Activated naive CD4-positive, alpha-beta T cell treated with anti-CD3 and anti-CD28 coated beads, Interleukin-2, amount 50 U/mL, for 24 hours (primary cell): ENCODE measurements at regions not wholly inside any gene's neighbourhood (a gene's known extent, or its start where the extent isn't known, plus 50 kb on each side); places are given as distances from the start of the nearest gene placed in this dataset.

Source experiments
- H3K27ac Mint-ChIP-seq: one replicate; pipeline ENCODE4 v1.8.0; 2021; ENCODE audit warnings: mild to moderate bottlenecking, mixed read lengths
- H3K27me3 Mint-ChIP-seq: one replicate; pipeline ENCODE4 v1.8.0; 2021; ENCODE audit warnings: mixed read lengths
- H3K36me3 Mint-ChIP-seq: one replicate; pipeline ENCODE4 v1.8.0; 2021; ENCODE audit warnings: mixed read lengths
- H3K4me1 Mint-ChIP-seq: one replicate; pipeline ENCODE4 v1.8.0; 2021; ENCODE audit warnings: mixed read lengths
- H3K4me3 Mint-ChIP-seq: one replicate; pipeline ENCODE4 v1.8.0; 2021; ENCODE audit warnings: mild to moderate bottlenecking, mixed read lengths
- H3K9me3 Mint-ChIP-seq: one replicate; pipeline ENCODE4 v1.8.0; 2021; ENCODE audit warnings: mixed read lengths

GRCh38 chr4:23135792-23136645 is 443.3 kb downstream of the GBA3 start:
- Mint-ChIP-seq H3K36me3 (no peaks in the 10 kb centered on the region), H3K4me1 (no peaks in the 10 kb centered on the region), H3K27me3 (no peaks in the 10 kb centered on the region), H3K27ac (no peak overlapping the region), H3K9me3 (no peaks in the 10 kb centered on the region), H3K4me3 (no peak overlapping the region)

GRCh38 chr4:23134331-23134730 is 441.6 kb downstream of the GBA3 start:
- no peaks in the 10 kb centered on the region for H3K4me1 Mint-ChIP-seq
- H3K27me3 Mint-ChIP-seq: no peaks in the 10 kb centered on the region
- no peak overlapping the region for H3K4me3 Mint-ChIP-seq
- no peak overlapping the region for H3K27ac Mint-ChIP-seq
- H3K9me3 Mint-ChIP-seq: no peaks in the 10 kb centered on the region
- no peaks in the 10 kb centered on the region for H3K36me3 Mint-ChIP-seq

- Mint-ChIP-seq H3K4me3 (no peak overlapping the region), H3K27ac (no peak overlapping the region), H3K9me3 (no peaks in the 10 kb centered on the region), H3K27me3 (no peaks in the 10 kb centered on the region), H3K36me3 (no peaks in the 10 kb centered on the region), H3K4me1 (no peaks in the 10 kb centered on the region)
These were observed 438.1 kb downstream of the GBA3 start for GRCh38 chr4:23130845-23131244.

GRCh38 chr4:23125118-23125517 is 432.4 kb downstream of the GBA3 start:
- Mint-ChIP-seq H3K4me3 (no peak overlapping the region), H3K27ac (no peak overlapping the region), H3K9me3 (no peaks in the 10 kb centered on the region), H3K27me3 (no peaks in the 10 kb centered on the region), H3K36me3 (no peaks in the 10 kb centered on the region), H3K4me1 (no peaks in the 10 kb centered on the region)

- H3K27ac Mint-ChIP-seq: no peak overlapping the region
- no peaks in the 10 kb centered on the region for H3K36me3 Mint-ChIP-seq
- H3K27me3 Mint-ChIP-seq: no peaks in the 10 kb centered on the region
- no peaks in the 10 kb centered on the region for H3K4me1 Mint-ChIP-seq
- no peak overlapping the region for H3K4me3 Mint-ChIP-seq
- H3K9me3 Mint-ChIP-seq: no peaks in the 10 kb centered on the region
These were observed 430.1 kb downstream of the GBA3 start for GRCh38 chr4:23122666-23123400.

GRCh38 chr4:23120374-23120773 is 427.6 kb downstream of the GBA3 start:
- H3K36me3 Mint-ChIP-seq: no peaks in the 10 kb centered on the region
- no peak overlapping the region for H3K4me3 Mint-ChIP-seq
- H3K27me3 Mint-ChIP-seq: no peaks in the 10 kb centered on the region
- H3K9me3 Mint-ChIP-seq: no peaks in the 10 kb centered on the region
- H3K27ac Mint-ChIP-seq: no peak overlapping the region
- no peaks in the 10 kb centered on the region for H3K4me1 Mint-ChIP-seq

- Mint-ChIP-seq H3K27me3 (peaks cover under 1% of the 10 kb centered on the region), H3K36me3 (no peaks in the 10 kb centered on the region), H3K4me1 (no peaks in the 10 kb centered on the region), H3K9me3 (no peaks in the 10 kb centered on the region), H3K27ac (no peak overlapping the region), H3K4me3 (no peak overlapping the region)
These were observed 425.1 kb downstream of the GBA3 start for GRCh38 chr4:23117826-23118225.

GRCh38 chr4:23114538-23114937 is 421.8 kb downstream of the GBA3 start:
- Mint-ChIP-seq H3K4me1 (no peaks in the 10 kb centered on the region), H3K9me3 (no peaks in the 10 kb centered on the region), H3K4me3 (no peak overlapping the region), H3K27me3 (peaks cover 2% of the 10 kb centered on the region), H3K27ac (no peak overlapping the region), H3K36me3 (no peaks in the 10 kb centered on the region)

GRCh38 chr4:23113104-23113503 is 420.4 kb downstream of the GBA3 start:
- Mint-ChIP-seq H3K9me3 (no peaks in the 10 kb centered on the region), H3K4me1 (no peaks in the 10 kb centered on the region), H3K4me3 (no peak overlapping the region), H3K27me3 (peaks cover 2% of the 10 kb centered on the region), H3K36me3 (no peaks in the 10 kb centered on the region), H3K27ac (no peak overlapping the region)

- Mint-ChIP-seq H3K27me3 (peaks cover 2% of the 10 kb centered on the region), H3K9me3 (no peaks in the 10 kb centered on the region), H3K4me3 (no peak overlapping the region), H3K4me1 (no peaks in the 10 kb centered on the region), H3K27ac (no peak overlapping the region), H3K36me3 (no peaks in the 10 kb centered on the region)
These were observed 413.8 kb downstream of the GBA3 start for GRCh38 chr4:23106516-23106915.

- Mint-ChIP-seq H3K4me3 (no peak overlapping the region), H3K36me3 (no peaks in the 10 kb centered on the region), H3K9me3 (no peaks in the 10 kb centered on the region), H3K27me3 (peaks cover 2% of the 10 kb centered on the region), H3K4me1 (no peaks in the 10 kb centered on the region), H3K27ac (no peak overlapping the region)
These were observed 413.1 kb downstream of the GBA3 start for GRCh38 chr4:23105759-23106370.

GRCh38 chr4:23097251-23097650 is 404.5 kb downstream of the GBA3 start:
- Mint-ChIP-seq H3K4me1 (no peaks in the 10 kb centered on the region), H3K36me3 (no peaks in the 10 kb centered on the region), H3K27me3 (no peaks in the 10 kb centered on the region), H3K27ac (no peak overlapping the region), H3K9me3 (peaks cover 7% of the 10 kb centered on the region), H3K4me3 (no peak overlapping the region)

GRCh38 chr4:23091711-23092110 is 399.0 kb downstream of the GBA3 start:
- Mint-ChIP-seq H3K27ac (no peak overlapping the region), H3K4me3 (no peak overlapping the region), H3K9me3 (peaks cover 7% of the 10 kb centered on the region), H3K4me1 (no peaks in the 10 kb centered on the region), H3K36me3 (no peaks in the 10 kb centered on the region), H3K27me3 (no peaks in the 10 kb centered on the region)

- peaks cover 15% of the 10 kb centered on the region for H3K9me3 Mint-ChIP-seq
- no peak overlapping the region for H3K27ac Mint-ChIP-seq
- H3K27me3 Mint-ChIP-seq: no peaks in the 10 kb centered on the region
- no peaks in the 10 kb centered on the region for H3K36me3 Mint-ChIP-seq
- H3K4me3 Mint-ChIP-seq: no peak overlapping the region
- no peaks in the 10 kb centered on the region for H3K4me1 Mint-ChIP-seq
These were observed 392.5 kb downstream of the GBA3 start for GRCh38 chr4:23085249-23085568.

GRCh38 chr4:23084559-23085248 is 392.0 kb downstream of the GBA3 start:
- Mint-ChIP-seq H3K36me3 (no peaks in the 10 kb centered on the region), H3K27me3 (no peaks in the 10 kb centered on the region), H3K4me3 (no peak overlapping the region), H3K9me3 (peaks cover 15% of the 10 kb centered on the region), H3K4me1 (no peaks in the 10 kb centered on the region), H3K27ac (no peak overlapping the region)

- peaks cover 17% of the 10 kb centered on the region for H3K9me3 Mint-ChIP-seq
- no peak overlapping the region for H3K4me3 Mint-ChIP-seq
- no peaks in the 10 kb centered on the region for H3K27me3 Mint-ChIP-seq
- no peak overlapping the region for H3K27ac Mint-ChIP-seq
- H3K4me1 Mint-ChIP-seq: no peaks in the 10 kb centered on the region
- no peaks in the 10 kb centered on the region for H3K36me3 Mint-ChIP-seq
These were observed 390.7 kb downstream of the GBA3 start for GRCh38 chr4:23083391-23083790.
